Caco-2 (cell line): ENCODE measurements at regions not wholly inside any gene's neighbourhood (a gene's known extent, or its start where the extent isn't known, plus 50 kb on each side); places are given as distances from the start of the nearest gene placed in this dataset.

Source experiments
- BruUV-seq: library from RNA; stranded (reverse); fragments of 400-500 nt; replicated peaks from 2 replicates; lab custom pipeline; 2021; lab: Mats Ljungman, UMichigan
- CTCF ChIA-PET: fragments of 300-600 bp; sonication (Branson Sonifier 250); formaldehyde crosslinking; loops from one replicate; lab custom pipeline; 2022; ENCODE audit warnings: antibody characterized with exemption; lab: Charles Lee
- POLR2A ChIA-PET: fragments of 300-600 bp; sonication (Branson Sonifier 250); formaldehyde crosslinking; loops from one replicate; lab custom pipeline; 2022; ENCODE audit warnings: antibody characterized with exemption; lab: Charles Lee
- DNase-seq, 2 experiments: peaks; one replicate each; pipeline versions ENCODE4 v3.0.0 to v3.0.0-alpha.2; 2020 to 2022
- H3K27me3 ChIP-seq: replicated peaks from 2 replicates; pipeline ENCODE4 v1.6.0; 2011; ENCODE audit warnings: low read length; ENCODE audit not compliant: control insufficient read depth, insufficient read depth
- H3K36me3 ChIP-seq: 2 replicates; pipeline ENCODE4 v1.5.1; 2011; ENCODE audit warnings: low read length; ENCODE audit not compliant: control insufficient read depth, insufficient read depth
- H3K4me1 ChIP-seq: fragments of 250-450 bp; sonication (Bioruptor Pico); 2 replicates; pipeline ENCODE4 v1.5.1; 2020; ENCODE audit warnings: mild to moderate bottlenecking
- H3K4me3 ChIP-seq: 2 replicates; pipeline ENCODE4 v1.5.1; 2011; ENCODE audit warnings: low read depth, mild to moderate bottlenecking, control low read depth, low read length
- H3K9me3 ChIP-seq: fragments of 250-450 bp; sonication (Bioruptor Pico); 2 replicates; pipeline ENCODE4 v1.5.1; 2020; ENCODE audit warnings: mild to moderate bottlenecking, moderate library complexity
- H3K27ac Mint-ChIP-seq: one replicate; pipeline ENCODE4 v1.8.0; 2022; ENCODE audit warnings: mixed read lengths; ENCODE audit not compliant: unreplicated experiment
- H3K27me3 Mint-ChIP-seq: one replicate; pipeline ENCODE4 v1.8.0; 2022; ENCODE audit warnings: mixed read lengths; ENCODE audit not compliant: insufficient read depth, unreplicated experiment
- H3K36me3 Mint-ChIP-seq: one replicate; pipeline ENCODE4 v1.8.0; 2022; ENCODE audit warnings: mild to moderate bottlenecking, mixed read lengths; ENCODE audit not compliant: insufficient read depth, unreplicated experiment
- H3K4me1 Mint-ChIP-seq: one replicate; pipeline ENCODE4 v1.8.0; 2022; ENCODE audit warnings: low read depth, mixed read lengths; ENCODE audit not compliant: unreplicated experiment
- H3K4me3 Mint-ChIP-seq: one replicate; pipeline ENCODE4 v1.8.0; 2022; ENCODE audit warnings: mild to moderate bottlenecking, moderate library complexity, mixed read lengths; ENCODE audit not compliant: unreplicated experiment
- H3K9me3 Mint-ChIP-seq: one replicate; pipeline ENCODE4 v1.8.0; 2022; ENCODE audit warnings: mixed read lengths; ENCODE audit not compliant: unreplicated experiment
- intact Hi-C: fragments of 100-400 bp; cut with micrococcal nuclease; formaldehyde crosslinking; loops from one replicate; pipeline ENCODE4 v1.10.0; 2022; ENCODE audit not compliant: unreplicated experiment
- TF ChIP-seq, protein P1 (sequence below), 2 experiments: fragments of 200-600 bp in 1 of 2; IDR thresholded peaks; 1 replicate in 1 of 2; 2 replicates in 1 of 2; pipeline versions ENCODE4 v1.5.1 to v1.8.0; 2011 to 2022; ENCODE audit warnings: antibody characterized with exemption in 1 of 2, control low read depth in 1 of 2, inconsistent platforms in 1 of 2, low read depth in 1 of 2, low read length in 1 of 2, mild to moderate bottlenecking in 1 of 2, moderate library complexity in 1 of 2; ENCODE audit not compliant: insufficient read depth in 1 of 2, severe bottlenecking in 1 of 2, unreplicated experiment in 1 of 2

DNA sequence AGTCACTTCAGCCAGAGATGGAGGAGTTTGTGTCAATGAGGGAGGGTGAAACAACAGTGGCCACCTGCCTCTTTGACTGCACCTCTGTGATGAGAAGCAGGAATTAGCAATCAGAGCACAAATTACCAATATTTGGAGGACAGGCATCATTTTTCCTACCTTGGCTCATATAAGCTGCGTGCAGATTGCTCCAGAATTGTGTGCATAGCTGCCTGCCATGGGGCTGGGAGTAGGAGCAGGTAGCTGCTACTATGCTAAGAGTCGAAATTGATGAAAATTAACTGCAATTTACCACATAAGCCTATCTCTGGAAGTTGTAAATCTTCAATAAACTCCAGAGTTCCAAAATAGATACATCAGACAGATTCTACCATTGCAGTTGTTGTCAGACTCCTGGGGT is 167.5 kb upstream of the HTR2A start:
- ChIA-PET POLR2A (no interaction called here), CTCF (no interaction called here)
- Mint-ChIP-seq H3K4me1 (no peaks in the 10 kb centered on the region), H3K27ac (no peak overlapping the region), H3K4me3 (no peak overlapping the region), H3K9me3 (no peaks in the 10 kb centered on the region), H3K27me3 (peaks cover 18% of the 10 kb centered on the region), H3K36me3 (no peaks in the 10 kb centered on the region)
- DNase-seq = no peak
- Histone ChIP-seq H3K4me1 (no peaks in the 10 kb centered on the region), H3K9me3 (no peaks in the 10 kb centered on the region; the same call in 1 of the 2 replicates), H3K36me3 (no peaks in the 10 kb centered on the region), H3K4me3 (no peak overlapping the region), H3K27me3 (no peaks in the 10 kb centered on the region)
- intact Hi-C loops = no loop called here
- TF ChIP-seq, protein P1, sequence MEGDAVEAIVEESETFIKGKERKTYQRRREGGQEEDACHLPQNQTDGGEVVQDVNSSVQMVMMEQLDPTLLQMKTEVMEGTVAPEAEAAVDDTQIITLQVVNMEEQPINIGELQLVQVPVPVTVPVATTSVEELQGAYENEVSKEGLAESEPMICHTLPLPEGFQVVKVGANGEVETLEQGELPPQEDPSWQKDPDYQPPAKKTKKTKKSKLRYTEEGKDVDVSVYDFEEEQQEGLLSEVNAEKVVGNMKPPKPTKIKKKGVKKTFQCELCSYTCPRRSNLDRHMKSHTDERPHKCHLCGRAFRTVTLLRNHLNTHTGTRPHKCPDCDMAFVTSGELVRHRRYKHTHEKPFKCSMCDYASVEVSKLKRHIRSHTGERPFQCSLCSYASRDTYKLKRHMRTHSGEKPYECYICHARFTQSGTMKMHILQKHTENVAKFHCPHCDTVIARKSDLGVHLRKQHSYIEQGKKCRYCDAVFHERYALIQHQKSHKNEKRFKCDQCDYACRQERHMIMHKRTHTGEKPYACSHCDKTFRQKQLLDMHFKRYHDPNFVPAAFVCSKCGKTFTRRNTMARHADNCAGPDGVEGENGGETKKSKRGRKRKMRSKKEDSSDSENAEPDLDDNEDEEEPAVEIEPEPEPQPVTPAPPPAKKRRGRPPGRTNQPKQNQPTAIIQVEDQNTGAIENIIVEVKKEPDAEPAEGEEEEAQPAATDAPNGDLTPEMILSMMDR (IDR thresholded peaks at IDR 0.05; ENCODE audit: insufficient read depth in 1 of 2, low read depth in 1 of 2, low read length in 1 of 2, severe bottlenecking in 1 of 2, unreplicated experiment in 1 of 2) = no peak
- BruUV-seq = no TSS peak

DNA sequence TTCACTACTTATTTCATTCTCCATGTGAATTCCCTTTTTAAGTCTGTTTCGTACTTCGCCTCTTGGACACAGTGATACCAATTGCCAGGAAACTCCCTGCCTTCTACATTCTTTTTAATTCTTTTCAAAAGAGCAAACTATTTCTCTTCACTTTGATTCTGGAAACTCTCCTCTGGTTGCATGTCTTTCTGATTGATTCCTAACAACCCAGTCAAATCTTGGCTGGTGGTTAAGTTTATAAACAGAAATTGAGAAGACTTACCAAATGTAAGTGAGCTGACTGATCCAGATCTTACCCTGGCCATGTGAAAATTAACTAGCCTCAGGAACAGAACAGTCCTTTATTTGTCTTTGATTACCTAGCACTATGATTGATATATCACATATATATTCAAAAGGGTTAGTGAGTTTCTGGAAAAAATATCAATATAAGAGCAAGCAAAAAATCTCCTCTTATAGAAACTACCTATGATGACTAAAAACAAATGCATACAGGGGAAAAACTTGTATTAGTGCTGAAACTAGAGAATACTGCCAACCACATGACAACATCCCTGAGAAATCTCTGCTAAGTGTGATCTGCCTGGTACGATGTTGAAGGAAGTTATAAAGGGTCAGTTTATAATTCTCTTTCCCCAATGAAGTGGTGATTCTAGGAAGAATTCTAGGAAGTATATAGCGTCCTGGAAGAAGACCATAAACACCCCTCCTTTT is 152.6 kb upstream of the HTR2A start:
- no peaks in the 10 kb centered on the region for H3K9me3 ChIP-seq
- H3K9me3 Mint-ChIP-seq = no peaks in the 10 kb centered on the region
- H3K4me3 ChIP-seq = no peak overlapping the region
- ChIA-PET POLR2A (no interaction called here), CTCF (no interaction called here)
- TF ChIP-seq, protein P1 (IDR thresholded peaks at IDR 0.05; ENCODE audit: insufficient read depth in 1 of 2, low read depth in 1 of 2, low read length in 1 of 2, severe bottlenecking in 1 of 2, unreplicated experiment in 1 of 2) = no peak
- H3K27me3 Mint-ChIP-seq = peaks cover 13% of the 10 kb centered on the region
- H3K27ac Mint-ChIP-seq = no peak overlapping the region
- no peaks in the 10 kb centered on the region for H3K36me3 ChIP-seq
- no TSS peak for BruUV-seq
- no peak overlapping the region for H3K4me3 Mint-ChIP-seq
- no peaks in the 10 kb centered on the region for H3K36me3 Mint-ChIP-seq
- no peaks in the 10 kb centered on the region for H3K4me1 Mint-ChIP-seq
- H3K27me3 ChIP-seq = no peaks in the 10 kb centered on the region
- H3K4me1 ChIP-seq = no peaks in the 10 kb centered on the region
- no peak for DNase-seq
- intact Hi-C loops = no loop called here

DNA sequence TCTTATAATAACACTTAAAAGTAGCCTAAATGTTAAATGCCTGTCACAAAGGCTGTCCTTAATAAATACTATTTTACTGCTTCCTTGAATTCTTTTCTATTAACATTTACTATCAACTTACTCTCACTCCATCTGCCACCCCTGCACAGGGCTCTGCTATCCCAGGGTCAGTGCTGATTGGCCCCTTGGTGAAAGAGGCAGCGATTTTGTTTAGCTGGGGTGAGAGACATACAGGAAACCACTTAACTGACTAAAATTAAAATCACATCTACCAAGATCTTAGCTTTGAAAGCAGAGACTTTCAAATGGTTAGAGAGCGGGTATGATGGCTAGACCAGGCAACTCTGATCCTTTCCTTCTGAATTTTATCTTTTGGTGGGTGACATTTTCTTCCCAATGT is 149.9 kb upstream of the HTR2A start:
- ChIA-PET CTCF (no interaction called here), POLR2A (no interaction called here)
- intact Hi-C loops = no loop called here
- H3K4me3 Mint-ChIP-seq = no peak overlapping the region
- H3K27me3 Mint-ChIP-seq = peaks cover 18% of the 10 kb centered on the region
- no peak for DNase-seq
- Histone ChIP-seq H3K4me1 (no peaks in the 10 kb centered on the region), H3K36me3 (no peaks in the 10 kb centered on the region), H3K4me3 (no peak overlapping the region), H3K27me3 (no peaks in the 10 kb centered on the region), H3K9me3 (no peaks in the 10 kb centered on the region)
- no peaks in the 10 kb centered on the region for H3K4me1 Mint-ChIP-seq
- H3K27ac Mint-ChIP-seq = no peak overlapping the region
- H3K36me3 Mint-ChIP-seq = no peaks in the 10 kb centered on the region
- BruUV-seq = no TSS peak
- TF ChIP-seq, protein P1 (IDR thresholded peaks at IDR 0.05; ENCODE audit: insufficient read depth in 1 of 2, low read depth in 1 of 2, low read length in 1 of 2, severe bottlenecking in 1 of 2, unreplicated experiment in 1 of 2) = no peak
- H3K9me3 Mint-ChIP-seq = no peaks in the 10 kb centered on the region
